H1 (cell line): ENCODE measurements at regions not wholly inside any gene's neighbourhood (a gene's known extent, or its start where the extent isn't known, plus 50 kb on each side); places are given as distances from the start of the nearest gene placed in this dataset.

ENCODE experiments used
- CTCF ChIA-PET: fragments of 300-600 bp; sonication (Branson Sonifier 250); formaldehyde crosslinking; loops from one replicate; lab custom pipeline; 2021; ENCODE audit not compliant: partially characterized antibody; lab: Charles Lee
- POLR2A ChIA-PET: fragments of 300-600 bp; sonication (Branson Sonifier 250); formaldehyde crosslinking; loops from one replicate; lab custom pipeline; 2021; ENCODE audit warnings: inconsistent platforms; ENCODE audit not compliant: partially characterized antibody; lab: Charles Lee
- DNase-seq, 2 experiments: peaks; one replicate each; pipeline versions ENCODE4 v3.0.0 to v3.0.0-alpha.2; 2010 to 2022; ENCODE audit warnings: low spot score in 2 of 2, low read depth in 1 of 2, mixed read lengths in 1 of 2
- FAIRE-seq: peaks from 2 replicates; lab custom pipeline; 2011; peaks lifted over from hg19 to GRCh38; lab: Jason Lieb, UNC
- H2AFZ ChIP-seq: 2 replicates; pipeline ENCODE4 v1.8.1; 2012; ENCODE audit warnings: low read length, inconsistent platforms
- H2AK5ac ChIP-seq: 2 replicates; pipeline ENCODE4 v1.6.1; 2013; ENCODE audit warnings: low read depth, low read length
- H2BK120ac ChIP-seq: replicated peaks from 2 replicates; pipeline ENCODE3; 2013; ENCODE audit warnings: low read depth, low read length, inconsistent platforms
- H2BK12ac ChIP-seq: 2 replicates; pipeline ENCODE4 v1.6.1; 2013; ENCODE audit warnings: low read depth, low read length
- H2BK15ac ChIP-seq: 2 replicates; pipeline ENCODE4 v1.6.1; 2013; ENCODE audit warnings: low read length
- H2BK20ac ChIP-seq: 2 replicates; pipeline ENCODE4 v1.6.1; 2013; ENCODE audit warnings: low read length
- H2BK5ac ChIP-seq: 2 replicates; pipeline ENCODE4 v1.6.1; 2013; ENCODE audit warnings: low read depth, low read length
- H3K14ac ChIP-seq: 2 replicates; pipeline ENCODE4 v1.6.1; 2013; ENCODE audit warnings: inconsistent platforms; ENCODE audit not compliant: insufficient read length
- H3K18ac ChIP-seq: 2 replicates; pipeline ENCODE4 v1.6.1; 2013; ENCODE audit warnings: low read length; ENCODE audit errors: extremely low read depth
- H3K23ac ChIP-seq: 2 replicates; pipeline ENCODE4 v1.6.1; 2013; ENCODE audit warnings: inconsistent platforms; ENCODE audit not compliant: insufficient read length
- H3K23me2 ChIP-seq: 2 replicates; pipeline ENCODE4 v1.6.1; 2013; ENCODE audit warnings: low read depth, low read length
- H3K27ac ChIP-seq: 2 replicates; pipeline ENCODE4 v1.6.1; 2011; ENCODE audit warnings: low read depth, low read length, inconsistent platforms
- H3K27me3 ChIP-seq, 4 experiments: replicated peaks in 1 of 4; 1 replicate in 1 of 4; 2 replicates in 3 of 4; pipeline versions ENCODE4 v1.6.1 to v1.8.1; 2011 to 2013; ENCODE audit warnings: low read length in 3 of 4, mild to moderate bottlenecking in 3 of 4, inconsistent platforms in 2 of 4, mixed read lengths in 2 of 4, moderate library complexity in 1 of 4; ENCODE audit not compliant: control insufficient read depth in 3 of 4, insufficient read depth in 3 of 4; ENCODE audit errors: extremely low read depth in 1 of 4
- H3K36me3 ChIP-seq, 4 experiments: 2 replicates each; pipeline versions ENCODE4 v1.6.1 to v1.8.1; 2011 to 2013; ENCODE audit warnings: mild to moderate bottlenecking in 4 of 4, low read length in 3 of 4, moderate library complexity in 2 of 4, control low read depth in 1 of 4, inconsistent platforms in 1 of 4; ENCODE audit not compliant: insufficient read depth in 4 of 4, control insufficient read depth in 2 of 4
- H3K4ac ChIP-seq: replicated peaks from 2 replicates; pipeline ENCODE3; 2013; ENCODE audit warnings: low read length, low read depth, mixed read lengths, inconsistent platforms; ENCODE audit not compliant: insufficient read length
- H3K4me1 ChIP-seq, 4 experiments: replicated peaks in 1 of 4; 1 replicate in 1 of 4; 2 replicates in 3 of 4; pipeline versions ENCODE4 v1.6.1 to v1.8.1; 2011 to 2013; ENCODE audit warnings: low read length in 3 of 4, inconsistent platforms in 2 of 4, mixed read lengths in 1 of 4; ENCODE audit not compliant: insufficient read depth in 4 of 4, control insufficient read depth in 3 of 4
- H3K4me2 ChIP-seq, 2 experiments: 2 replicates each; pipeline versions ENCODE4 v1.6.1 to v1.8.1; 2011 to 2013; ENCODE audit warnings: low read depth in 2 of 2, low read length in 2 of 2, control low read depth in 1 of 2, inconsistent platforms in 1 of 2, mild to moderate bottlenecking in 1 of 2; ENCODE audit not compliant: insufficient read depth in 1 of 2
- H3K4me3 ChIP-seq, 4 experiments: fragments of 200-600, 300-600 bp in 1 of 4; sonication (generic), shearing (Covaris generic), sonication (Bioruptor Twin) in 1 of 4; 2 replicates each; pipeline versions ENCODE4 v1.5.1 to v1.8.1; 2011 to 2016; ENCODE audit warnings: low read length in 4 of 4, low read depth in 3 of 4, control low read depth in 2 of 4, inconsistent platforms in 2 of 4, mild to moderate bottlenecking in 2 of 4, mixed read lengths in 1 of 4, moderate library complexity in 1 of 4; ENCODE audit not compliant: insufficient read depth in 2 of 4; ENCODE audit errors: extremely low read depth in 1 of 4
- H3K56ac ChIP-seq: replicated peaks from 2 replicates; pipeline ENCODE3; 2013; ENCODE audit warnings: low read depth, mild to moderate bottlenecking, mixed read lengths, low read length, inconsistent platforms; ENCODE audit not compliant: insufficient read length
- H3K79me1 ChIP-seq: 2 replicates; pipeline ENCODE4 v1.6.1; 2013; ENCODE audit warnings: low read depth, low read length, control low read depth
- H3K79me2 ChIP-seq, 2 experiments: 2 replicates each; pipeline versions ENCODE4 v1.6.1 to v1.8.1; 2012 to 2013; ENCODE audit warnings: low read length in 2 of 2, mild to moderate bottlenecking in 2 of 2, inconsistent platforms in 1 of 2; ENCODE audit not compliant: insufficient read depth in 2 of 2, control insufficient read depth in 1 of 2
- H3K9ac ChIP-seq, 4 experiments: replicated peaks in 1 of 4; 1 replicate in 1 of 4; 2 replicates in 3 of 4; pipeline versions ENCODE4 v1.6.1 to v1.8.1; 2011 to 2013; ENCODE audit warnings: low read depth in 3 of 4, low read length in 3 of 4, control low read depth in 2 of 4, mild to moderate bottlenecking in 2 of 4, moderate library complexity in 2 of 4, inconsistent platforms in 1 of 4; ENCODE audit errors: extremely low read depth in 1 of 4
- H3K9me3 ChIP-seq, 2 experiments: 2 replicates each; pipeline versions ENCODE4 v1.6.1 to v1.8.1; 2012 to 2013; ENCODE audit warnings: mild to moderate bottlenecking in 2 of 2, moderate library complexity in 2 of 2, control low read depth in 1 of 2, inconsistent platforms in 1 of 2, low read depth in 1 of 2, low read length in 1 of 2, mixed read lengths in 1 of 2; ENCODE audit not compliant: insufficient read depth in 2 of 2
- H4K20me1 ChIP-seq, 2 experiments: replicated peaks in 1 of 2; 2 replicates each; pipeline versions ENCODE3 to v1.8.1; 2011 to 2013; ENCODE audit warnings: inconsistent platforms in 2 of 2, low read length in 2 of 2, mild to moderate bottlenecking in 1 of 2; ENCODE audit not compliant: insufficient read depth in 2 of 2, control insufficient read depth in 1 of 2
- H4K5ac ChIP-seq: 2 replicates; pipeline ENCODE4 v1.6.1; 2013; ENCODE audit warnings: low read length, low read depth, mixed read lengths, inconsistent platforms; ENCODE audit not compliant: insufficient read length
- H4K8ac ChIP-seq: 2 replicates; pipeline ENCODE4 v1.8.0; 2013; ENCODE audit warnings: mild to moderate bottlenecking, moderate library complexity, low read length, inconsistent platforms; ENCODE audit not compliant: insufficient read depth; ENCODE audit errors: extremely low read depth
- H4K91ac ChIP-seq: replicated peaks from 2 replicates; pipeline ENCODE3; 2013; ENCODE audit warnings: low read length, mixed read lengths, inconsistent platforms; ENCODE audit not compliant: insufficient read length
- BRCA1 ChIP-seq: IDR thresholded peaks from 2 replicates; pipeline ENCODE4 v1.6.1; 2012; ENCODE audit warnings: low read depth, low read length, improper control_type of control experiment
- CREB1 ChIP-seq: IDR thresholded peaks from 2 replicates; pipeline ENCODE4 v1.6.1; 2012; ENCODE audit warnings: inconsistent platforms
- GTF2F1 ChIP-seq: IDR thresholded peaks from 2 replicates; pipeline ENCODE4 v1.6.1; 2012; ENCODE audit warnings: low read depth, low read length, improper control_type of control experiment, borderline replicate concordance
- HDAC6 ChIP-seq: IDR thresholded peaks from one replicate; pipeline ENCODE4 v1.7.1; 2012; ENCODE audit warnings: low read depth, mild to moderate bottlenecking, inconsistent platforms, low read length, moderate library complexity
- JUND ChIP-seq: IDR thresholded peaks from 2 replicates; pipeline ENCODE4 v1.6.1; 2011; ENCODE audit warnings: mild to moderate bottlenecking, improper control_type of control experiment, low read length
- PHF8 ChIP-seq: fragments of 200-600 bp; sonication (generic); conservative IDR thresholded peaks from 2 replicates; pipeline ENCODE4 v1.7.1; 2012; ENCODE audit warnings: low read depth, mild to moderate bottlenecking, inconsistent platforms, low read length, moderate library complexity
- POLR2AphosphoS5 ChIP-seq: IDR thresholded peaks from 2 replicates; pipeline ENCODE4 v1.6.1; 2011; ENCODE audit warnings: low read depth, low read length
- RNF2 ChIP-seq: fragments of 200-900, 300-1000 bp; sonication (generic); IDR thresholded peaks from 2 replicates; pipeline ENCODE4 v1.7.1; 2016; ENCODE audit warnings: borderline replicate concordance, low read depth, mild to moderate bottlenecking, antibody characterized with exemption, low read length; ENCODE audit not compliant: poor library complexity, severe bottlenecking; ENCODE audit errors: missing control alignments
- SIRT6 ChIP-seq: IDR thresholded peaks from one replicate; pipeline ENCODE4 v1.7.1; 2012; ENCODE audit warnings: low read length, inconsistent platforms
- SIX5 ChIP-seq: IDR thresholded peaks from 2 replicates; pipeline ENCODE4 v1.6.1; 2011; ENCODE audit warnings: mild to moderate bottlenecking, low read depth, low read length
- SP4 ChIP-seq: IDR thresholded peaks from 2 replicates; pipeline ENCODE4 v1.6.1; 2012; ENCODE audit warnings: low read length, inconsistent platforms
- TAF7 ChIP-seq: optimal IDR thresholded peaks from 2 replicates; pipeline ENCODE3; 2011; ENCODE audit warnings: low read depth, mild to moderate bottlenecking, inconsistent platforms, low read length, moderate library complexity, borderline replicate concordance
- WGBS, 2 experiments: shearing (Covaris generic) in 1 of 2; methylation state at CpG; one replicate each; pipeline versions ENCODE4 v1.1.6 to v1.1.7; 2013 to 2015; ENCODE audit warnings: low lambda C conversion rate in 2 of 2, mixed read lengths in 2 of 2, inconsistent platforms in 1 of 2, low coverage in 1 of 2, missing lambda C conversion rate in 1 of 2; ENCODE audit not compliant: insufficient replicate concordance in 2 of 2, insufficient coverage in 1 of 2, insufficient read length in 1 of 2; ENCODE audit errors: extremely low coverage in 1 of 2, missing lambda C conversion rate in 1 of 2; 5-methylcytosine and 5-hydroxymethylcytosine counted together
- TF ChIP-seq, protein P1 (sequence below): IDR thresholded peaks from 2 replicates; pipeline ENCODE4 v1.6.1; 2011; ENCODE audit warnings: low read depth, mild to moderate bottlenecking, low read length; ENCODE audit not compliant: insufficient read depth

DNA sequence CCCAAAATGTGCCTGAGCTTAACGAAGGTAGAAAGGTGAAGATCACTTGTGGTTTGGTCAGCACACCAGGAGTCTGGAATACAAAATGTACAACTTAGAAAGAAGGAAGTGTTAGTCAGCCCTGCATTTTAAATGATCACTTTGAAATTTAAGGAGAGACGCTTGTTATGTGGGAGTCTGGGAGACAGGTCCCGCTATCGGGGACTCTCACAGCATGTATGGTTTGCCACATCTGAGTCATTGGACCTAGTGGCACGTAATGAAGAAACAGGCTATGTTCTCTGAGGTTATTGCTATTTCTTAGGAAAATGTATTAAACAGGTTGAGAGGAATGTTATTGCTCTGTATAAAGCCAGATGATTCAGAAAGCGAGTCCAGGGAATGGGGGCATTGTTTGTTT lies 2362.5 kb upstream of the WWC1 start:
- CTCF ChIA-PET, result no interaction called here
- no peak for FAIRE-seq
- H2BK15ac ChIP-seq, result no peak overlapping the region
- TF ChIP-seq JUND, result no peak
- TF ChIP-seq PHF8, result no peak
- TF ChIP-seq, protein P1, sequence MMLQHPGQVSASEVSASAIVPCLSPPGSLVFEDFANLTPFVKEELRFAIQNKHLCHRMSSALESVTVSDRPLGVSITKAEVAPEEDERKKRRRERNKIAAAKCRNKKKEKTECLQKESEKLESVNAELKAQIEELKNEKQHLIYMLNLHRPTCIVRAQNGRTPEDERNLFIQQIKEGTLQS, result no peak
- TF ChIP-seq SP4, result no peak
- TF ChIP-seq TAF7, result no peak
- TF ChIP-seq SIRT6, result no peak
- no peak for TF ChIP-seq SIX5
- no peak for TF ChIP-seq RNF2
- TF ChIP-seq HDAC6, result no peak
- no peak for TF ChIP-seq BRCA1
- no peak for TF ChIP-seq POLR2AphosphoS5
- TF ChIP-seq CREB1, result no peak
- TF ChIP-seq GTF2F1, result no peak

More for the DNA sequence above, 2362.5 kb upstream of the WWC1 start:
- H3K4me2 ChIP-seq, result no peak overlapping the region
- no peak overlapping the region for H2AK5ac ChIP-seq
- H3K36me3 ChIP-seq, result no peaks in the 10 kb centered on the region
- H2BK20ac ChIP-seq, result no peak overlapping the region
- H2BK120ac ChIP-seq, result no peak overlapping the region
- no peaks in the 10 kb centered on the region for H3K27me3 ChIP-seq
- no peak overlapping the region for H3K14ac ChIP-seq
- no peak overlapping the region for H3K4ac ChIP-seq
- WGBS, 2 experiments, result 95% methylated on average over 6 of the region's 6 CpGs; no CpG with 5 or more reads in 1 of the 2 experiments
- no peaks in the 10 kb centered on the region for H3K4me1 ChIP-seq
- H2BK12ac ChIP-seq, result no peak overlapping the region
- H3K9me3 ChIP-seq, result no peaks in the 10 kb centered on the region
- H3K18ac ChIP-seq, result no peak overlapping the region
- no peak for DNase-seq
- no peak overlapping the region for H2AFZ ChIP-seq
- H4K20me1 ChIP-seq, result no peaks in the 10 kb centered on the region
- POLR2A ChIA-PET, result no interaction called here
- no peak overlapping the region for H3K9ac ChIP-seq
- H3K79me1 ChIP-seq, result no peaks in the 10 kb centered on the region
- H3K23me2 ChIP-seq, result no peaks in the 10 kb centered on the region
- H3K4me3 ChIP-seq, result no peak overlapping the region
- H4K5ac ChIP-seq, result no peak overlapping the region
- no peak overlapping the region for H4K91ac ChIP-seq
- no peaks in the 10 kb centered on the region for H3K79me2 ChIP-seq
- H4K8ac ChIP-seq, result no peak overlapping the region
- H2BK5ac ChIP-seq, result no peak overlapping the region
- H3K27ac ChIP-seq, result no peak overlapping the region
- no peak overlapping the region for H3K23ac ChIP-seq
- no peak overlapping the region for H3K56ac ChIP-seq
